Fibroblast of mammary gland (primary cell): ENCODE measurements at regions not wholly inside any gene's neighbourhood (a gene's known extent, or its start where the extent isn't known, plus 50 kb on each side); places are given as distances from the start of the nearest gene placed in this dataset.
A peak's percentile ranks its signal among the peaks of the same experiment; 100 is the strongest.

ENCODE experiments used
- DNase-seq: peaks from one replicate; pipeline ENCODE4 v3.0.0-alpha.2; 2010; ENCODE audit warnings: low read depth
- H3K4me3 ChIP-seq: 2 replicates; pipeline ENCODE4 v1.5.1; 2011; ENCODE audit warnings: low read depth, mild to moderate bottlenecking, low read length, moderate library complexity; ENCODE audit not compliant: control insufficient read depth
- TF ChIP-seq, protein P1 (sequence below): conservative IDR thresholded peaks from 2 replicates; pipeline ENCODE4 v1.5.1; 2011; ENCODE audit warnings: low read depth, low read length, inconsistent platforms; ENCODE audit not compliant: control insufficient read depth, insufficient read depth

DNA sequence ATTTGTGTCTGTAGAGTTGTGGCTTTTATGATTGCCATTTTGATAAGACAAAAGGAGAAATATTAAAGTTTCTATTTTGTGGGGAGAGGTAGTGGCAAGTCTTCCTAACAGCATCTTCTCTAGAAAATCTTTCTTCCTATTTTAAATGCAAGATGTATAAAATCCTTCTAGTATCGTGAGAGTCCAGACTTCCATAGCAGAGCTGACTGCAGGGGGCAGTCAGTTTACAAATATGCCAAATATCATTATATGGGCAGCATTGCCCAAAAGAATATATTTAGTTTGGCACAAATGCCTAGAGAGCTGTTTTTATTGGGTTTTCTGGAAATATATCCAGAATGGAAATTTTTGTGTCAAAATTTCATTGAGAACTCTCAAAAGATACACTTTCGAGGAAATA is 82.1 kb upstream of the ALDH1A1 start:
- TF ChIP-seq, protein P1, sequence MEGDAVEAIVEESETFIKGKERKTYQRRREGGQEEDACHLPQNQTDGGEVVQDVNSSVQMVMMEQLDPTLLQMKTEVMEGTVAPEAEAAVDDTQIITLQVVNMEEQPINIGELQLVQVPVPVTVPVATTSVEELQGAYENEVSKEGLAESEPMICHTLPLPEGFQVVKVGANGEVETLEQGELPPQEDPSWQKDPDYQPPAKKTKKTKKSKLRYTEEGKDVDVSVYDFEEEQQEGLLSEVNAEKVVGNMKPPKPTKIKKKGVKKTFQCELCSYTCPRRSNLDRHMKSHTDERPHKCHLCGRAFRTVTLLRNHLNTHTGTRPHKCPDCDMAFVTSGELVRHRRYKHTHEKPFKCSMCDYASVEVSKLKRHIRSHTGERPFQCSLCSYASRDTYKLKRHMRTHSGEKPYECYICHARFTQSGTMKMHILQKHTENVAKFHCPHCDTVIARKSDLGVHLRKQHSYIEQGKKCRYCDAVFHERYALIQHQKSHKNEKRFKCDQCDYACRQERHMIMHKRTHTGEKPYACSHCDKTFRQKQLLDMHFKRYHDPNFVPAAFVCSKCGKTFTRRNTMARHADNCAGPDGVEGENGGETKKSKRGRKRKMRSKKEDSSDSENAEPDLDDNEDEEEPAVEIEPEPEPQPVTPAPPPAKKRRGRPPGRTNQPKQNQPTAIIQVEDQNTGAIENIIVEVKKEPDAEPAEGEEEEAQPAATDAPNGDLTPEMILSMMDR: peak; percentile 6
- DNase-seq: no peak
- no peak overlapping the region for H3K4me3 ChIP-seq

DNA sequence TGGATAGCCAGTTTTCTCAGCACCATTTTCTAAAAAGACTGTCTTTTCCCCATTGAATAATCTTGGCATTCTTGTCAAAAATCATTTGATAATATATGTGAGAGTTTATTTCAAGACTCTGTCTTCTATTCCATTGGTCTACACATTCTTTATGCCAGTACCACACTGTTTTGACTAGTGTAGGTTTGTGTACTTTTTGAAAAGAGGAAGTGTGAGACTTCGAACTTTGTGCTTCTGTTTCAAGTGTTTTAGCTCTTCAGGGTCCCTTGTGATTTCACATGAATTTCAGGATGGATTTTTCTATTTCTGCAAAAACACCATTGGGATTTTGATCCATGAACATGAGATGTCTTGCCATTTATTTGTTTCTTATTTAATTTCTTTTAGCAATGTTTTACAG is 78.5 kb upstream of the ALDH1A1 start:
- no peak overlapping the region for H3K4me3 ChIP-seq
- DNase-seq: no peak
- TF ChIP-seq, protein P1: no peak

DNA sequence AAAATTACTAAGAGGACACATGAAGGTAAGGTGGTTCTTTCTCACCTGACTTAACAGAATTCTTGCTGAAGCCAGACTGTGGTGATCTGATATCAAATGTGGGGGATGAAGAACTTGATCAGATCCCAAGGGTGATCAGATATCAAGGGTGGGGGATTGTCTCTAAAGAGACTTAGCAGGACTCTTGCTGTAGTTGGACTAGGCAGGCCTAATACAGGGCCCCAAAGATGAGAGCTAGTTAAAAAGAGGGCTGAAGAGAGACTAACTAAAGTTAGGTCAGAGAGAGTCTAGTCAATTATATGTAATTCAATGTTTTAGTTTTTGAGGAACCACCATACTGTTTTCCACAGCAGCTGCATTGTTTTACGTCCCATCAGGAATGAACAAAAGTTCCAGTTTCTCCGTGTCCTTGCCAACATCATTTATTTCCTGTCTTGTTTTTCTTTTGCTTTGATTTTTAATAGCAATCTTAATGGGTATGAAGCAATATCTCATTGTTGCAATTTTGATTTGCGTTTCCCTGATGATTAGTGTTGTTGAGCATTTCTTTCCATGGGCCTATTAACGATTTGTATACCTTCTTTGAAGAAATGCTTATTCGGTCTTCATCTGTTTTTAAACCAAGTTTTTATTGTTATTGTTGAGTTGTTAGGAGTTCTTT is 77.6 kb upstream of the ALDH1A1 start:
- no peak for DNase-seq
- H3K4me3 ChIP-seq: no peak overlapping the region
- TF ChIP-seq, protein P1: no peak

DNA sequence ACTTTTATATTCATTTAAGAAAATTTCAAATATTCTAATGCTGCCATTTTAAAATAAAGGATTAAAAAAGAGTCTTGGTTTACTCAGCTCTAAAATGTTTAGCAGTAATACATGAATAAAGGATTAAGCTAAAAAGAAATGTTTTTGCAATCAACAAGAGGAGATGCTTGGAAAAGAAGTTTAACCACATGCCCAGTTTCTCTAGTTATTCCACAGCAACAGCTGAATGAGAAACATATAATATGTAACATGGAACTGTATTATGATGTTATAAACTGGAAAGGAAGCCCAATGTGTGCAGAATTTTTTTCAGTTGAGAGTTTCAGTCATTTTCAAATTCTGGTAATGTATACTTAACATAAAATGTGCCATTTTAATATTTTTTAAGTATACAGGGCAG is 76.5 kb upstream of the ALDH1A1 start:
- H3K4me3 ChIP-seq: no peak overlapping the region

DNA sequence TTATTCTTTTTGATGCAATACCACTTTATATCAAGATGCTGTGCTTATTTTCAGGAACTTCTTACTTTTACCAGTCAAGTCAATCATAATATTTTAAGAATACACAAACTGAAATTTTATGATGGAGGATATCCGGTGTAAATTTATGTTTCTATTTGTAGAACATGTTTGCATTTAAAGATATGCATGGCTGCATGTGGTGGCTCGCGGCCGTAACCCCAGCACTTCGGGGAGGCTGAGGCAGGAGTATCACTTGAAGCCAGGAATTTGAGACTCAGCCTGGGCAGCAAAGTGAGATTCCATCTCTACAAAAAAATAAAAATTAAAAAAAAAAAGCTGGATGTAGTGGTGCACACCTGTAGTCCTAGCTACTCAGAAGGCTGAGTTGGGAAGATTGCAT is 73.5 kb upstream of the ALDH1A1 start:
- H3K4me3 ChIP-seq: no peak overlapping the region
- DNase-seq: no peak
- TF ChIP-seq, protein P1: no peak

More for the DNA sequence above, 76.5 kb upstream of the ALDH1A1 start:
- TF ChIP-seq, protein P1: no peak
- DNase-seq: no peak

DNA sequence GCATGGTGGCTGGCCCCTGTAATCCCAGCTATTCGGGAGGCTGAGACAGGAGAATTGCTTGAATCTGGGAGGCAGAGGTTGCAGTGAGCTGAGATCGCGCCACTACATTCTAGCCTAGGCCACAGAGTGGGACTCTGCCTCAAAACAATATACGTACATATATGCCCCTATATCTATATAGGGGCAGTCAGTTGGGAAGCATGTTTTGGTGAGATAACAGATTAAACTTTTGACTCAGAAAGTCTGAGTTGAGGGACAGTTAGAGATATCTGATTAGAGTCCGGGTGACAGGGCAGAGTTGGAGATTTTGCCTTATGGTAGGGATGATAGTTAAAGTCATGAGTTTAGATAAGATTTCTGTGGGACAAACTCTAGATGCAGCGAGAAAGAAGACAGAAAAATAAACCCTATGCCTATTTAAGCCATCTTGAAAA is 71.8 kb upstream of the ALDH1A1 start:
- no peak for DNase-seq
- no peak overlapping the region for H3K4me3 ChIP-seq
- TF ChIP-seq, protein P1: no peak

DNA sequence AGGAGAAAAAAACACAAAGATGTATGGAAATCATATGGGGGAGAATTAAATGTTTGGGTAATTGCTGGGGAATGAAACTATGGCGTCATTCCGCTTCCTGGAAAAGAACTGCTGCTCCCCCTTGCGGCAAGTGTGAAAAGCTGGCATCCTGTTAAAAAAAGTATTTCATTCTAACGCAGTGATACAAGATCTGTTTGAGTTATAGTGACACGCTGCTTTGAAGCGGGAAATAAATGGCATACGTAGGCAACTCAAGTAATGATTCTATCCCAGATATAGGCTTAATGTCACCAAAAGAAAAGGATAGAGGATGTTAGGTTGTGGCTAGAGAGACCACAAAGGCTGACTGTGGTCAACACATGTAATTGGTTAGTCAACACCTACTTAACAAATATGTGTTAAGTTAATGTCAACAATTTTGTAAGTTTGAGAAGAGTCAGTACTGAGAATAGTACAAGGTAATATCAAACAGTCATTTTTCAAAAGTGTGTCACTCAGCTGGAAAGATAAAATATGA is 70.2 kb upstream of the ALDH1A1 start:
- DNase-seq: peak; percentile 78
- TF ChIP-seq, protein P1: peak; percentile 89
- no peak overlapping the region for H3K4me3 ChIP-seq
